PC-9 (cell line): ENCODE measurements at regions not wholly inside any gene's neighbourhood (a gene's known extent, or its start where the extent isn't known, plus 50 kb on each side); places are given as distances from the start of the nearest gene placed in this dataset.

Experiments used
- BruUV-seq: library from RNA; stranded (reverse); fragments of 400-500 nt; replicated peaks from 2 replicates; lab custom pipeline; 2021; lab: Mats Ljungman, UMichigan
- CTCF ChIA-PET: fragments of 300-600 bp; sonication (Branson Sonifier 250); formaldehyde crosslinking; loops from one replicate; lab custom pipeline; 2022; ENCODE audit warnings: antibody characterized with exemption; lab: Charles Lee
- POLR2A ChIA-PET: fragments of 300-600 bp; sonication (Branson Sonifier 250); formaldehyde crosslinking; loops from one replicate; lab custom pipeline; 2022; ENCODE audit warnings: antibody characterized with exemption; ENCODE audit not compliant: unreplicated experiment; lab: Charles Lee
- DNase-seq, 2 experiments: peaks; one replicate each; pipeline versions ENCODE4 v3.0.0 to v3.0.0-alpha.2; 2015 to 2022; ENCODE audit warnings: mixed read lengths in 1 of 2
- H2AFZ ChIP-seq: fragments of 200-600 bp; sonication (generic); 2 replicates; pipeline ENCODE4 v1.8.1; 2017; ENCODE audit warnings: antibody characterized with exemption
- H3F3A ChIP-seq: fragments of 200-600 bp; sonication (generic); 2 replicates; pipeline ENCODE4 v1.8.1; 2017; ENCODE audit warnings: antibody characterized with exemption, mild to moderate bottlenecking, low read depth; ENCODE audit not compliant: insufficient read depth
- H3K27ac ChIP-seq: fragments of 200-600 bp; sonication (generic); 2 replicates; pipeline ENCODE4 v1.6.1; 2016; ENCODE audit warnings: mixed run types
- H3K27me3 ChIP-seq: fragments of 200-600 bp; sonication (generic); 2 replicates; pipeline ENCODE4 v1.6.1; 2016; ENCODE audit warnings: low read depth, mixed run types; ENCODE audit not compliant: insufficient read depth
- H3K36me3 ChIP-seq: fragments of 200-600 bp; sonication (generic); 2 replicates; pipeline ENCODE4 v1.6.1; 2016; ENCODE audit warnings: low read depth, mixed run types
- H3K4me1 ChIP-seq: fragments of 200-600 bp; sonication (generic); replicated peaks from 2 replicates; pipeline ENCODE4 v1.6.1; 2016; ENCODE audit warnings: mixed run types; ENCODE audit not compliant: insufficient read depth
- H3K4me2 ChIP-seq: fragments of 200-600 bp; sonication (generic); 2 replicates; pipeline ENCODE4 v1.6.1; 2017; ENCODE audit warnings: mixed run types
- H3K4me3 ChIP-seq: fragments of 200-600 bp; sonication (generic); 2 replicates; pipeline ENCODE4 v1.6.1; 2016; ENCODE audit warnings: mixed run types
- H3K79me2 ChIP-seq: fragments of 200-600 bp; sonication (generic); 2 replicates; pipeline ENCODE4 v1.6.1; 2017; ENCODE audit warnings: low read depth, mixed run types
- H3K9me2 ChIP-seq: fragments of 200-600 bp; sonication (generic); 2 replicates; pipeline ENCODE4 v1.8.1; 2017; ENCODE audit warnings: mild to moderate bottlenecking; ENCODE audit not compliant: insufficient read depth
- H3K9me3 ChIP-seq: fragments of 200-600 bp; sonication (generic); 2 replicates; pipeline ENCODE4 v1.8.1; 2016; ENCODE audit warnings: low read depth; ENCODE audit not compliant: insufficient read depth
- H4K20me1 ChIP-seq: fragments of 200-600 bp; sonication (generic); 2 replicates; pipeline ENCODE4 v1.8.1; 2017; ENCODE audit not compliant: insufficient read depth
- CTCF ChIP-seq: fragments of 200-600 bp; sonication (generic); conservative IDR thresholded peaks from 2 replicates; pipeline ENCODE4 v1.6.1; 2017; ENCODE audit warnings: mixed run types, antibody characterized with exemption, mild to moderate bottlenecking, moderate library complexity
- EZH2 ChIP-seq: fragments of 200-600 bp; sonication (generic); IDR thresholded peaks from 2 replicates; pipeline ENCODE4 v1.8.0; 2017; ENCODE audit warnings: antibody characterized with exemption, low read depth
- intact Hi-C: fragments of 100-400 bp; cut with micrococcal nuclease; formaldehyde crosslinking; loops from one replicate; pipeline ENCODE4 v1.10.0; 2022; ENCODE audit not compliant: unreplicated experiment

GRCh38 chr12:58190618-58191017 lies 249.3 kb downstream of the ATP23 start:
- H3K36me3 ChIP-seq = no peaks in the 10 kb centered on the region
- intact Hi-C loops = no loop called here
- no peak overlapping the region for H2AFZ ChIP-seq
- ChIA-PET CTCF (no interaction called here), POLR2A (no interaction called here)
- no peaks in the 10 kb centered on the region for H3K27me3 ChIP-seq
- DNase-seq = no peak
- H3K4me1 ChIP-seq = no peaks in the 10 kb centered on the region
- BruUV-seq = no TSS peak
- H3K4me2 ChIP-seq = no peak overlapping the region
- H3K27ac ChIP-seq = no peak overlapping the region
- H4K20me1 ChIP-seq = no peaks in the 10 kb centered on the region; the same call in 1 of the 2 replicates
- H3F3A ChIP-seq = no peaks in the 10 kb centered on the region
- no peaks in the 10 kb centered on the region for H3K9me3 ChIP-seq
- no peak overlapping the region for H3K4me3 ChIP-seq
- no peaks in the 10 kb centered on the region for H3K79me2 ChIP-seq
- H3K9me2 ChIP-seq = no peaks in the 10 kb centered on the region
- TF ChIP-seq CTCF (no peak), EZH2 (no peak)

DNA sequence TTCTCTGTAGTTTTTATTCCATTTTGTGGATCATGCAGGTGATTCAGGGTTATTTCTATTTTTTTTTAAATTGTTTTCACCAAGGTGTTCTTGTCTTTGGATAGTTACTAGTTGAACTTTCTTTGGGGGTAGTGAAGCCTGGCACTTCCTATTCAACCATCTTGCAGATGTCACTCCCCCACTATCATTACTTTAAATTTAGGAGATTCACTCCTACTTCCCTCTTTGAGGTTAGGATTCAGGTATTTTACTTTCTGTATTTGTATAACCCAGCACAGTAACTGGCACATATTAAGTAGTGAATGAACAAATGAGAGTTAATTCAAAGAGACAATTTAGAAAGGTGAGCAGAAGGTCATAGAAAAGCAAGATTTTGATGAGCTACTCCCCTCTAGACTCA lies 255.6 kb downstream of the ATP23 start:
- Histone ChIP-seq H3K9me2 (no peaks in the 10 kb centered on the region), H3K4me2 (no peak overlapping the region), H3F3A (no peaks in the 10 kb centered on the region), H2AFZ (no peak overlapping the region), H3K4me3 (no peak overlapping the region), H3K79me2 (no peaks in the 10 kb centered on the region), H3K36me3 (no peaks in the 10 kb centered on the region), H3K27me3 (no peaks in the 10 kb centered on the region), H3K27ac (no peak overlapping the region), H4K20me1 (no peaks in the 10 kb centered on the region; the same call in 1 of the 2 replicates), H3K9me3 (no peaks in the 10 kb centered on the region; the same call in 1 of the 2 replicates), H3K4me1 (no peaks in the 10 kb centered on the region)
- no peak for DNase-seq
- TF ChIP-seq CTCF (no peak), EZH2 (no peak)
- intact Hi-C loops = no loop called here
- CTCF ChIA-PET = no interaction called here
- BruUV-seq = no TSS peak
- POLR2A ChIA-PET = interaction anchor here (0.6 kb wide), 1 partner anchor 127 kb away, joined by 8 read pairs; no protein-coding TSS in a partner anchor

DNA sequence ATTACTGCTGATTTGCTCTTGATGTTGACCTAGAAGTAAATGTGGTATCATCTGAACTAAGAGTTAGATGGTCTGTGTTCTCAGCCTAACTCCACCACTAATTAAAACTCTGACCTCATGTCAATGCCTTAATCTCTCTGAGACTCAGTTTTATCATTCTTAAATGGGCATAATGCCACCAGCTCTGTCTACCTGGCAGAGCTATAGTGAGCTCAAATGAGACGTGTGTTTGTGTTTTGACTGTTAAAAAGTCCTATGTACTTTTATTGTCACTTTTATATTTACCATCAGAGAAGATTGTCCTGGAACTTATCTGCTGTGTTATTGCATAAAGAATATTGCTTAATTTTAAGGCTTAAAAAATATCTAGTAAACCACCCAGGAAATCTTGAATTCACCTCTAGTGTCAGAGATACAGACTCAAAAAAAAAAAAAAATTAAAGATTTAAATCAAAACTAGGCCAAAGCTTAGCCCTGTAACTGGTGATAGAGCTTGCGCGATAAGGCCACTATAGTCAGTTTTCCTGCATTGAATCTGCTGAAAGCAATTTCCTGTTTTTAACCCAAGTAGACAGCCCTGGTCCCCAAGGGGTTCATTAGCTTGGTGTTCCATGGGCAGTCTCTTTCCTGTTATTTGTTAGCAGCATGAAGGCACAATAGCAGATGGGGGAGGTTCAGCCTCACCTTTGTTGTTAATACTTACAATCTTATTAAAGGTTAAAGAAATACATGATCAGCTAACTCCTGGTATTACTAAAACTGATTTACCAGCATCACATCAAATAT lies 261.8 kb downstream of the ATP23 start:
- H3K4me3 ChIP-seq = no peak overlapping the region
- DNase-seq = no peak
- POLR2A ChIA-PET = no interaction called here
- no peak overlapping the region for H3K4me2 ChIP-seq
- H3K36me3 ChIP-seq = no peaks in the 10 kb centered on the region
- intact Hi-C loops = no loop called here
- H4K20me1 ChIP-seq = no peaks in the 10 kb centered on the region
- H3K79me2 ChIP-seq = no peaks in the 10 kb centered on the region
- no peak overlapping the region for H3K27ac ChIP-seq
- BruUV-seq = no TSS peak
- no peaks in the 10 kb centered on the region for H3K27me3 ChIP-seq
- H3K9me2 ChIP-seq = no peaks in the 10 kb centered on the region
- H3K9me3 ChIP-seq = no peaks in the 10 kb centered on the region
- no peaks in the 10 kb centered on the region for H3K4me1 ChIP-seq
- H3F3A ChIP-seq = no peaks in the 10 kb centered on the region
- TF ChIP-seq CTCF (no peak), EZH2 (no peak)
- CTCF ChIA-PET = no interaction called here
- H2AFZ ChIP-seq = no peak overlapping the region
